OCI-LY1 (cell line): ENCODE measurements at regions not wholly inside any gene's neighbourhood (a gene's known extent, or its start where the extent isn't known, plus 50 kb on each side); places are given as distances from the start of the nearest gene placed in this dataset.
A peak's percentile ranks its signal among the peaks of the same experiment; 100 is the strongest.

ENCODE experiments used
- H2AFZ ChIP-seq: fragments of 200-600 bp; sonication (generic), shearing (Covaris generic); 2 replicates; pipeline ENCODE4 v1.6.0; 2014; ENCODE audit warnings: antibody characterized with exemption, mild to moderate bottlenecking, low read length
- H3F3A ChIP-seq: fragments of 200-600 bp; sonication (generic), shearing (Covaris generic); 2 replicates; pipeline ENCODE4 v1.6.0; 2014; ENCODE audit warnings: mild to moderate bottlenecking, antibody characterized with exemption, low read length, moderate library complexity; ENCODE audit not compliant: insufficient read depth
- H3K27ac ChIP-seq: fragments of 200-600 bp; sonication (generic); 2 replicates; pipeline ENCODE4 v1.5.1; 2014; ENCODE audit warnings: low read length, mixed run types, mild to moderate bottlenecking, low read depth; ENCODE audit not compliant: poor library complexity, severe bottlenecking
- H3K27me3 ChIP-seq: fragments of 200-600 bp; sonication (generic); 2 replicates; pipeline ENCODE4 v1.6.0; 2014; ENCODE audit warnings: antibody characterized with exemption, mild to moderate bottlenecking, low read length, moderate library complexity; ENCODE audit not compliant: insufficient read depth
- H3K36me3 ChIP-seq: fragments of 200-600 bp; sonication (generic); 2 replicates; pipeline ENCODE4 v1.6.1; 2014; ENCODE audit warnings: mild to moderate bottlenecking, antibody characterized with exemption, low read length, moderate library complexity, mixed read lengths; ENCODE audit not compliant: insufficient read depth
- H3K4me1 ChIP-seq: fragments of 200-600 bp; sonication (generic); 2 replicates; pipeline ENCODE4 v1.5.1; 2014; ENCODE audit warnings: mild to moderate bottlenecking, low read length, moderate library complexity; ENCODE audit not compliant: insufficient read depth, severe bottlenecking
- H3K4me2 ChIP-seq: fragments of 200-600 bp; sonication (generic), shearing (Covaris generic); 2 replicates; pipeline ENCODE4 v1.6.1; 2014; ENCODE audit warnings: low read length
- H3K4me3 ChIP-seq: fragments of 200-600 bp; sonication (generic); 2 replicates; pipeline ENCODE4 v1.5.1; 2014; ENCODE audit warnings: low read length, low read depth, mild to moderate bottlenecking, mixed read lengths; ENCODE audit not compliant: poor library complexity, severe bottlenecking
- H3K79me2 ChIP-seq: fragments of 200-600 bp; shearing (Covaris generic); 2 replicates; pipeline ENCODE4 v1.6.1; 2016; ENCODE audit warnings: mixed run types, low read length, mixed read lengths; ENCODE audit not compliant: insufficient read depth
- H3K9ac ChIP-seq: fragments of 200-600 bp; sonication (generic), shearing (Covaris generic); 2 replicates; pipeline ENCODE4 v1.6.1; 2014; ENCODE audit warnings: mild to moderate bottlenecking, low read length, mixed read lengths
- H3K9me2 ChIP-seq: fragments of 200-600 bp; sonication (generic), shearing (Covaris generic); 2 replicates; pipeline ENCODE4 v1.6.1; 2014; ENCODE audit warnings: low read depth, mild to moderate bottlenecking, low read length, mixed read lengths
- H3K9me3 ChIP-seq: fragments of 200-600 bp; shearing (Covaris generic); 2 replicates; pipeline ENCODE4 v1.6.1; 2014; ENCODE audit warnings: low read length, mixed read lengths
- H4K20me1 ChIP-seq: fragments of 200-600 bp; sonication (generic), shearing (Covaris generic); 2 replicates; pipeline ENCODE4 v1.6.0; 2016; ENCODE audit warnings: mild to moderate bottlenecking, low read length; ENCODE audit not compliant: insufficient read depth
- EZH2 ChIP-seq: fragments of 200-600 bp; sonication (generic), shearing (Covaris generic); IDR thresholded peaks from 2 replicates; pipeline ENCODE4 v1.8.0; 2017; ENCODE audit warnings: borderline replicate concordance, mixed run types, mild to moderate bottlenecking, antibody characterized with exemption, low read length, moderate library complexity, mixed read lengths
- TF ChIP-seq, protein P1 (sequence below): fragments of 200-600 bp; sonication (generic), shearing (Covaris generic); IDR thresholded peaks from 2 replicates; pipeline ENCODE4 v1.5.1; 2017; ENCODE audit warnings: mild to moderate bottlenecking, antibody characterized with exemption, low read length, moderate library complexity, mixed read lengths

DNA sequence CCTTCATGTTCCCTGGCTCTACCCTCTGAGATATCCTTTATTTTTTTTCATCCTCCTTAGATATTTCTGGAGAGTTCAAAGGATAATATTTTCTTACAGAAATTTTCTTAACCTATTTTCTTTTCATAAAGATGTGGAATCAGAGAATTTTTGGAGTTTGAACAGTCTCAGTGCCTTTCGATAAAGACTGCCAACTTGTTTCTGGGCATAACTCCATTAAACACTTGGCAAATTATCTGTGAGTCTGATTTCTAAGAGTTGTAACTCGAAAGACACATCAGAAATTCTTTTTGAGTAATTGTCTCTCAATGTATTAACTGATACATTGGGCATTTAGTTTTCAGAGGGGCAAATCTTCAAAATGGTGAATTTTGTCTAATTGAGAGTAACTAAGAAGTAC is 1255.6 kb downstream of the NCAM2 start:
- H3F3A ChIP-seq: no peaks in the 10 kb centered on the region
- H3K4me1 ChIP-seq: no peaks in the 10 kb centered on the region
- H3K79me2 ChIP-seq: no peaks in the 10 kb centered on the region
- no peaks in the 10 kb centered on the region for H3K9me2 ChIP-seq
- 0 out of 2 replicates have a peak overlapping the region, but pooled peaks have one; percentile 54 for H2AFZ ChIP-seq
- H3K9ac ChIP-seq: no peak overlapping the region
- H3K27me3 ChIP-seq: no peaks in the 10 kb centered on the region
- H3K27ac ChIP-seq: no peak overlapping the region
- H3K9me3 ChIP-seq: no peaks in the 10 kb centered on the region; the same call in 1 of the 2 replicates
- no peaks in the 10 kb centered on the region for H4K20me1 ChIP-seq
- TF ChIP-seq EZH2: no peak
- TF ChIP-seq, protein P1, sequence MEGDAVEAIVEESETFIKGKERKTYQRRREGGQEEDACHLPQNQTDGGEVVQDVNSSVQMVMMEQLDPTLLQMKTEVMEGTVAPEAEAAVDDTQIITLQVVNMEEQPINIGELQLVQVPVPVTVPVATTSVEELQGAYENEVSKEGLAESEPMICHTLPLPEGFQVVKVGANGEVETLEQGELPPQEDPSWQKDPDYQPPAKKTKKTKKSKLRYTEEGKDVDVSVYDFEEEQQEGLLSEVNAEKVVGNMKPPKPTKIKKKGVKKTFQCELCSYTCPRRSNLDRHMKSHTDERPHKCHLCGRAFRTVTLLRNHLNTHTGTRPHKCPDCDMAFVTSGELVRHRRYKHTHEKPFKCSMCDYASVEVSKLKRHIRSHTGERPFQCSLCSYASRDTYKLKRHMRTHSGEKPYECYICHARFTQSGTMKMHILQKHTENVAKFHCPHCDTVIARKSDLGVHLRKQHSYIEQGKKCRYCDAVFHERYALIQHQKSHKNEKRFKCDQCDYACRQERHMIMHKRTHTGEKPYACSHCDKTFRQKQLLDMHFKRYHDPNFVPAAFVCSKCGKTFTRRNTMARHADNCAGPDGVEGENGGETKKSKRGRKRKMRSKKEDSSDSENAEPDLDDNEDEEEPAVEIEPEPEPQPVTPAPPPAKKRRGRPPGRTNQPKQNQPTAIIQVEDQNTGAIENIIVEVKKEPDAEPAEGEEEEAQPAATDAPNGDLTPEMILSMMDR: no peak
- H3K4me2 ChIP-seq: no peak overlapping the region
- H3K36me3 ChIP-seq: no peaks in the 10 kb centered on the region
- no peak overlapping the region for H3K4me3 ChIP-seq

DNA sequence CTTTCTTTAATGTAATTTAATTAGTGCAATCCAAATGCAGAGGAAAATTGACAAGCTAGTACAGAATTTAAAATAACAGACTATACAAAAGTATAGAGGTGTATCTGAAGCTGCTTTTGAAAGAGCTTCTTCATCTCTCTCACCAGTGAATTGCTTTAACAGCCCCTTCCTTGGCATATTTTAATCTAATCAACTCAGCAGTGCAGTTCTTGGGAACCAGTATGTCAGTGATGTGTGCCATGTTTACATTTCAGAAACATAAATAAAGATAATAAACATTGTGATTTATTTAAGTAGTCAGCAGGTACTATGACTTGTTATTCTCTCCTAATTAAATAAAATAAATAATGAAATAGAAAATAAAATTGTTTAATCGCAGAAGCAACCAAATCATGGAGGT is 1260.6 kb downstream of the NCAM2 start:
- no peaks in the 10 kb centered on the region for H4K20me1 ChIP-seq
- H2AFZ ChIP-seq: no peak overlapping the region
- no peak overlapping the region for H3K9ac ChIP-seq
- no peaks in the 10 kb centered on the region for H3K4me1 ChIP-seq
- no peak overlapping the region for H3K4me3 ChIP-seq
- no peak overlapping the region for H3K27ac ChIP-seq
- no peaks in the 10 kb centered on the region for H3K9me2 ChIP-seq
- no peaks in the 10 kb centered on the region for H3K79me2 ChIP-seq
- no peaks in the 10 kb centered on the region; the same call in 1 of the 2 replicates for H3K9me3 ChIP-seq
- TF ChIP-seq EZH2: no peak
- TF ChIP-seq, protein P1: no peak
- H3F3A ChIP-seq: no peaks in the 10 kb centered on the region
- no peaks in the 10 kb centered on the region for H3K36me3 ChIP-seq
- H3K27me3 ChIP-seq: no peaks in the 10 kb centered on the region
- H3K4me2 ChIP-seq: no peak overlapping the region

DNA sequence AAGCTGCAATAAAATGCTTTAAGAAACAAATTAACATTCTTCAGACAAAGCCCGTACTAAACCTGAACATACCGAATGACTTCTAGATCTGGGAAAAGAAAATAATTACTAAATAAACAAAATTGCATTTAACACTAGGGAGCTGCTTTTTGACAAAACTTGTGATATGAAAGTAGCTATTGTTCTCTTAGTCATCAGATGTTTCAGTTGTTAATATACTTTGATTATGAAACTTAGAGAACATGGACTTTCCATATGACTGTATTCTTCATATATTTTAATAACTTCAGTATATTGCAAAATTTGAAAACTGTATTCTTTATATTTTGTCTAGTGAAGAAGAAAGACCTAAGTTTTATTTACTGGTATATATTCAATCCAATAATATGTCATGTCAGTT is 1262.1 kb downstream of the NCAM2 start:
- Histone ChIP-seq H4K20me1 (no peaks in the 10 kb centered on the region), H3F3A (no peaks in the 10 kb centered on the region), H3K9ac (no peak overlapping the region), H3K27ac (no peak overlapping the region), H3K27me3 (no peaks in the 10 kb centered on the region), H3K9me2 (no peaks in the 10 kb centered on the region), H3K79me2 (no peaks in the 10 kb centered on the region), H3K9me3 (no peaks in the 10 kb centered on the region), H2AFZ (no peak overlapping the region), H3K4me3 (no peak overlapping the region), H3K4me1 (no peaks in the 10 kb centered on the region), H3K36me3 (no peaks in the 10 kb centered on the region), H3K4me2 (no peak overlapping the region)
- no peak for TF ChIP-seq EZH2
- TF ChIP-seq, protein P1: no peak
